OCI-LY1 (cell line): ENCODE measurements at regions not wholly inside any gene's neighbourhood (a gene's known extent, or its start where the extent isn't known, plus 50 kb on each side); places are given as distances from the start of the nearest gene placed in this dataset.

Experiments used
- EZH2 ChIP-seq: fragments of 200-600 bp; sonication (generic), shearing (Covaris generic); IDR thresholded peaks from 2 replicates; pipeline ENCODE4 v1.8.0; 2017; ENCODE audit warnings: borderline replicate concordance, mixed run types, mild to moderate bottlenecking, antibody characterized with exemption, low read length, moderate library complexity, mixed read lengths
- TF ChIP-seq, protein P1 (sequence below): fragments of 200-600 bp; sonication (generic), shearing (Covaris generic); IDR thresholded peaks from 2 replicates; pipeline ENCODE4 v1.5.1; 2017; ENCODE audit warnings: mild to moderate bottlenecking, antibody characterized with exemption, low read length, moderate library complexity, mixed read lengths

DNA sequence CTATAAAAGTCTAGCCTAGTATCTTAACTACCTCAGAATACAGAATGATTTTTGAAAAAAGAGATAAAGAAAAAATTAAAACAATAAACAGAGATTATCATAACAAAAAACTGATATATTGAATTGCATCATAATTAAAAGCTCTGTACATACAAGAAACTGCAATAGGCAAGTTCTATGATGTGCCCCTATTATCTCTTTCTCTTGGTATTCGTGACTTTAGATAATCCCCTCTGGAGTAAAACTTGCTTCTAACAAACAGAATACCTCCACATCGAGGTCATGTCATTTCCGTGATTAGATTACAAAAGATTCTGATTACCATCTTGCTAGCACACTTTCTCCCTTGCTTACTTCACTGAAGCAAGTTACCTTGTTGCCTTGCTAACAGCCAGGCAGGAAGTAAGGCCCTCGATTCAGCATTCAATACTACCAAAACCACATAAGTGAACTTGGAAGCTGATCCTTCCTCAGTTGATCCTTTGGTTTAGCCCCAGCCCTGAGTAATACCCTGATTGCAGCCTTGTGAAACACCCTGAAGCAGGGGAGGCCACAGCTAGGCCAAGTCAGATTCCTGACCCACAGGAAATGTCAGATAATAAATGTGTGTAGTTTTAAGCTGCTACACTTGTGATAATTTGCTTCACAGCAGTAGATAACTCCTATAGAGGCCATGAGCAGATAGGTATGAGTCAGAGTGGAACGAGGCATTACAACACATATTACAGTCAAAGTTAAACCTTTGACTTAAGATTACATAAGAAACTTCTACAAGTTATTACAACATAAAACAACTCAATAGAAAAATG lies 53.7 kb upstream of the TMX4 start:
- TF ChIP-seq, protein P1, sequence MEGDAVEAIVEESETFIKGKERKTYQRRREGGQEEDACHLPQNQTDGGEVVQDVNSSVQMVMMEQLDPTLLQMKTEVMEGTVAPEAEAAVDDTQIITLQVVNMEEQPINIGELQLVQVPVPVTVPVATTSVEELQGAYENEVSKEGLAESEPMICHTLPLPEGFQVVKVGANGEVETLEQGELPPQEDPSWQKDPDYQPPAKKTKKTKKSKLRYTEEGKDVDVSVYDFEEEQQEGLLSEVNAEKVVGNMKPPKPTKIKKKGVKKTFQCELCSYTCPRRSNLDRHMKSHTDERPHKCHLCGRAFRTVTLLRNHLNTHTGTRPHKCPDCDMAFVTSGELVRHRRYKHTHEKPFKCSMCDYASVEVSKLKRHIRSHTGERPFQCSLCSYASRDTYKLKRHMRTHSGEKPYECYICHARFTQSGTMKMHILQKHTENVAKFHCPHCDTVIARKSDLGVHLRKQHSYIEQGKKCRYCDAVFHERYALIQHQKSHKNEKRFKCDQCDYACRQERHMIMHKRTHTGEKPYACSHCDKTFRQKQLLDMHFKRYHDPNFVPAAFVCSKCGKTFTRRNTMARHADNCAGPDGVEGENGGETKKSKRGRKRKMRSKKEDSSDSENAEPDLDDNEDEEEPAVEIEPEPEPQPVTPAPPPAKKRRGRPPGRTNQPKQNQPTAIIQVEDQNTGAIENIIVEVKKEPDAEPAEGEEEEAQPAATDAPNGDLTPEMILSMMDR: no peak
- TF ChIP-seq EZH2: no peak
